Activated effector memory CD4-positive, alpha-beta T cell treated with Interleukin-2 at 50 U/mL for 16 hours (primary cell): ENCODE measurements at regions not wholly inside any gene's neighbourhood (a gene's known extent, or its start where the extent isn't known, plus 50 kb on each side); places are given as distances from the start of the nearest gene placed in this dataset.
A peak's percentile ranks its signal among the peaks of the same experiment; 100 is the strongest.

ENCODE experiments used
- DNase-seq: peaks from one replicate; pipeline ENCODE4 v3.0.0-alpha.2; 2020

DNA sequence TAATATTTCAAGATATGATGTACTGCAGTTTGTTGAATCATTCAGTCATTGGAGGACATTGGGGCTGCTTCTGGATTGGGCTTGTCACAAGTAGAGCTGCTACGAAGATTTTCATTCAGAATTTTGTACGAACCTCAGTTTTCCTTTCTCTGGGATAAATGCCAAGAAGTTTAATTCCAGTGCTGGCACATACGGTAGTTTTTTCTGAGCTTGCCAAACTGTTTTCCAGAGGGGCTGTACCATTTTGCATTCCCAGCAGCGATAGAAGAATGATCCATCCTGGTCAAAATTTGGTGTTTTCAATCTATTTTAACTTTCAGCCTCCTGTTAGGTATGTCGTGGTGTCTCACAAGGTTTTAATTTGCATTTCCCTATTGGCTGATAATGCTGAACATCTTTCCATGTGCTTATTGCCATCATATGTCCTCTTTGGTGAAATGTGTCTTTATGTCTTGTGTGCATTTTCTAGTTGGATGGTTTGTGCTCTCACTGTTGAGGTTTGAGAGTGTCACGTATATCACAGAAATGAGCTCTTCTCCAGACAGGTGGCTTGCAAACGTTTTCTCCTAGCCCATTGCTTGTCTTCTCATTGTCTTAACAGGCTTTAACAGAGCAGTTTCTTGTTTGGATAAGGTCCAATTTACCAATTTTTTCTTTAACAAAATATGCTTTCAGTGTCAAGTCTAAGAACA is 612.6 kb downstream of the GALR1 start:
- DNase-seq, result no peak

DNA sequence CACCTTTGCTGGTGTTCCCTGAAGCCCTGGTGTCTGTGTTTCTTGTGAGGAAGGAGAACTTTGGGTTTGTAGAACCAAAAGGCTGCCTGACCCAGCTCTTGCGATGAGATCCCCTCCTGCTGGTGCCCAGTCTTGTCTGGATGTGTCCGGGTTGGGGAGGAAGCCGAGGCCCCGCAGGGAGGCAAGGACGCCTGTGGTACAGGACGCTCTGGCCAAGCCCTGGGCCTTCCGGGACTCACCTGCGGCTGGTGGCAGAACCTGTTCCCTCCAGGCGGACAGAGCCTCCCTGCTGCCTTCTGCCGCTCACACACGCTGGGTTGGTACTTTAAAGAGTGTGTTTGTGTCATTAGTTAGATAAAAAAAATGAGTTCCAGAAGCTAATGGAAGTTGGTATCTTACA is 616.2 kb downstream of the GALR1 start:
- no peak for DNase-seq

DNA sequence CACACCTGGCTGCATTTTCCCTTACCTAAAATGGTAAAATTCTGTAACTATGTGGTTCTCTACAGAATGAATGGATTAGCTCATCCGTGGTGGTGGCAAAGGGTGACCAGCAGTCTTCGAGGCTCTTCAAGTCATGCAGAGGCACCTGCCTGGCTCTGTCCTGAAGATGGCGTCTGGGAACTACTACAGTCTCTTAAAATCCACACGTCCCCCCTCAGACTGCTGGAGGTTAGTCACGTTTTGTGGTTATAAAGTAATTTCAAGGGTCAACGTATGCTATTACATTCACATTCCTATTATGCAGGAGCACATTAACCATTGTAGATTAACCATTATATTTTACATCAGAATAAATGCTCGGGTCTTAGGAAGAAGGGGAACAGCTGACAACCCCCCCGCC is 616.7 kb downstream of the GALR1 start:
- no peak for DNase-seq

DNA sequence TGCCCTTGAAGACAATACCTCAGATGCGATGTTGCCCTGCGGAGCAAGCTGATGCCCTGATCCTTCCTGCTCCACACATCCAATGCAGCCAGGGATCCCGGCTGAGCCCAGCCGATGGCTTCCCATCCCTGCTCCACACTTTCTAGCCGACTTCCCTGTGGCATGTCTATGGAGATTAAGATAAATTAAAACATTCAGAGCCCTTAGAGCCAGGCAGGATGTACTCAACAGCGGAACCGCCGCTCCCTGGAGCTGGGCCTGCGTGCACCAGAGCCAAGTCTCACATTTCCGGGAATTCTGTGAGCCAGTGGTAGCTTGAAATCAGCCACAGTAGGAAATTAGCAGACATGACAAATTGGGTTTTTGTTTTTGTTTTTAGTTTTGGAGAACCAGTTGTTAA is 620.6 kb downstream of the GALR1 start:
- DNase-seq, result no peak

DNA sequence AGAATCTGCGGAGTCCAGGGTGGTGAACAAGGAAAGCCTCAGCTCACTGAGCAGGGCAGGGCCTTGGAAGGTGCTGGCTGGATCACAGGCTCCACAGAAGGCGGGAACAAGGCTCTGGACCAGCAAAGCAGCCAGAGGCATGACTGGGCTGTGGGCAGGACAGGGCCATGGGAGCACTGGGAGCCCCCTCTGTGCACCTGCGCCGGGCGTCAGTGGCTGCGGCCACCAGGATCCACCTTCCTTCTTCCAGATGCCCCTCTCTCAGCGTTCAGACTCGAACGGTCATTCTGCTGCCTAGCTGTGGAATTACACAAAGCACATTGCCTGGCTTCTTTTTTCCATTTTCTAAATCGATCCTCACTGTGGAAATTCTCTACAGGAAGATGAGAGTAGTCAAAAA is 621.2 kb downstream of the GALR1 start:
- DNase-seq, result no peak

DNA sequence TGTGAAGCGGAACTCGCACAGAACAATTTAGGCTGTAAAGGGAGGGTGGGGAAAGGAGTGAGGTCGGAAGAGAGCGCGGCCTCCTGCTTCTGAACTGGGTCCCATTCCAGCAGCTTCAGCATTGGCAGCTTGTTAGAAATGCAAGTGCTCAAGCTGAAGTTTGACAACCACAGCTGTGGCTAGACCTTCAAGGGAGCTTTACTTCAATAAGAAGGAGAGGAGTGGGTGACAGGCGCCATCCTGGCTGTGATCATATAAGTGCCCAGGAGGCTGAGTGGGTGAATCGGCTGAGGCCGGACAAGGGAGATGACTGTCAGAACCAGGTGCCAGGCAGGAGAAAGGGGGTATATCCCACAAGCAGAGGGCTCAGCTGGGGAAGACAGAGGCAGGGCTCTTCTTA is 622.5 kb downstream of the GALR1 start:
- DNase-seq, result no peak

DNA sequence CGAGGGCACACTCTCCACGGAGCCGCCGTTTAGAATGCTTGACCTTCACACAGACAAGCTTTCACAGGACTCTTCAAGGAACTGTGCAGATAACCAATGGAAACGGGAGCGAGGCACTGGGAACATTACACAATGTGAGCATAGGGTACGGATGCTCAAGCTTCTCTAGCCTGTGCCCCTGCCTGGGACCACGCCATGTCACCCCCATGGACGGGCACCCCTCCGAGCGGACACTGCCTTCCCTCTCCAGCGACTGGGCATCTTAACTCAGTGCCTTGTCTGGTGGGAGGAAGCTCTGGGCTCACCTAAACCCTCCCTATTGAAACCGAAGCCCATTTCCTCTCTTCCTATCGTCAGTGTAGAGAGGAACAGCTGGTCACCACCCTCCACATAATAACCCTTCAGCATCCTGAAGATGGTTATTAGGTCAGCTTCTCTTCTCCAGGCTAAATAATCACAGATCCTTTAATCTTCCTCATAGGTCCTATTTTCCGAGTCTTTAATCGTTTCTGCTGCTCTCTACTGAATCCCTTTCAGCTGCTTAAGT is 626.7 kb downstream of the GALR1 start:
- DNase-seq, result no peak

DNA sequence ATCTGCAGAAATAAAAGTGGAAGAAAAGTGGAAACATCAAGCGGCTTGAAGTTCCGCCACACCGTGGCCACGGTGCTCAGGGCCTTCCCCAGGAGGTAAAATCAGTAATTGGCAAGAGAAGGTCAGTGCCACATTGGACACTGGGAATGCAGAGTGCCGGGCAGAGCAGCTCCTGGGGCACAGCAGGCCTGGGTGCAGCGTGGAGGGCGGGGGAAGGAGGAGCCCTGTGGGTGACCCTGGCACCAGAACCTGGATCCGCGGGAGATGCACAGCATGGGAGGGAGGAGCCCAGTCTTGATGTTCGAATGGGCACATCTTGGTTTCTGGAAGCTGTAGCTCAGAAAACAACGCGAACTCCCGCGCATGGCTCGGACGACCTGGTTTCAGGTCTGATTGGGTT is 630.2 kb downstream of the GALR1 start:
- no peak for DNase-seq

DNA sequence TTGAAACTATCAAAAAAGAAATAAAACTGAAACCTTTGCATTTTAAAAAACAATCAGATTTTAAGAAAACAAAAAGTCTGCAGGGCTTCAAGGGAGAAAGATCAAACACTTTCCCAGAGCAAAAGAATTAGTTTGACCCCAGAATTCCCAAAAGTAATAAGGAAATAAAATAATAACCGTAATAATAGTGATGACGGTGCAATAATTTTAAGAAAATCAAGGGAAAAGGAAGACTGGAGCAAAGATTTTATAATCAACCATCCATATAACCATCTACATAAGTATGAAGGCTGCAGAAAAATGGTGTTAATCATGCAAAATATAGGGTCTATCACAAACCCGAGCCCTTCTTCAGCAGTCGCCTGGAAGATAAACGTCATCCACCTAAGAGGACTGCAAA is 634.8 kb downstream of the GALR1 start:
- no peak for DNase-seq

DNA sequence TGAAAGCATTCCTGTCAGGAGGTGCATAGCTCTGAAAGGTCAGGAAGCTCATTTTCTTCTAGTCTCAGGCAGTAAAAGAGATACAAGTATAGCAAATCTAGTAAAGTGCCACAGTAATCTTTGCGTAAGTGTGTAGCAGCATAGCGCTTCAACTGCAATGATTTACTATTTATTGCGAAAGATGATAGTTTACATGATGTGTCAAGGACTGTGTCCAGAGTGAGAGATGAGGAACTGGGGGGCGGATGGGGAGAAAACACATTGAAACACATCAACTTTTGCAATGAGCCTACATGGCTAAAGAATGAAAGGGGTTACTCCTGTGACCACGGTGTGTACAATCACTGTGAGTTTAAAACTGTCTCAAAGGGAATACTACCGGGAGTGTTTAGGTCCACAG is 644.4 kb downstream of the GALR1 start:
- no peak for DNase-seq

DNA sequence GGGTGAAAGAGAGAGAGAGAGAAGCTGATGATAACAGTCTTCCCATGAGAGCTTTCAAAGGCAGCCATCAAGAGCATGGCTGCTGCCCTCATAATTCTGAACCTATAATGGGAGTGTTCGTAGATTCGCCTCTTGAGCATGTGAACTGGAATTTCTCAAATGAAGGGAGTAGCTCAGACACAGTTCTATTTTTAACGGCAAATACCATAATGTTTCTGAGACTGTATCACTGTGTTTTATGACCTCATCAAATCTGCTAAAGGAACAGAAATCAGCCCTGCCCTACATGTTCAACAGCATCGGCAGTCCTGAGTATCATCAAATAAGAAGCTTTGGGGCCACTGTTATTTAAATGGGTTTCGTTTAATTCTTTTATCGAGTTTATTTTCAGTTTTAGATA is 645.6 kb downstream of the GALR1 start:
- no peak for DNase-seq

DNA sequence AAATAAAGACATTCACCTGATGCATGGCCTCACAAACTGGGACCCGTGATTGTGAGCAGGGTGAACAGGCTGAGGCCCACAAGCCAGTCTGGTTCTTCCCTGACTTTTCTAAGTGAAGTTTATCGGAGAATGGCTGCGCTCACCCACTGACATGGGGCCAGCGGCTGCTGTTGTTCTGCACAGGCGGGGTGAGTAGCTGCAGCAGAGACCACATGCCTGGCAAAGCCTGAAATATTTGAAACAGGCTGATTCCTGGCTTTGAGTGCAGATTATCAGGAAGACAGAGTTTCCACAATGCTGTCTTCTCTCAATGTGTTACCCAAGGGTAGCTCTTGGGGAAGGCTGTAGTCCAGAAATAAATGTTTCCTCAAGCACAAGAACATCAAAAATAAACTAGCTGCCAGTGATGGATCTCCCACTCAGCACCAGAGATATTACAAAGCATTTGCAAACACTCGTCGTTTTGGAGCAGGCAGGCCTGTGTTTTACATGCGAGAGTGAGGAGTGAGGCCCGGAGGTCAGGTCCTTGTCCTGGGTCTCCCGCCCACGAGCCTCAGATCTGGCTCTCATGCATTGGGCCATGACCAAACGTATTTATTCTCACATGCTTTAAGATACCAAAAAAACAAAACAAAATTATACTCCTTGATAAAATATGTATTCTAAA is 647.1 kb downstream of the GALR1 start:
- DNase-seq, result no peak

DNA sequence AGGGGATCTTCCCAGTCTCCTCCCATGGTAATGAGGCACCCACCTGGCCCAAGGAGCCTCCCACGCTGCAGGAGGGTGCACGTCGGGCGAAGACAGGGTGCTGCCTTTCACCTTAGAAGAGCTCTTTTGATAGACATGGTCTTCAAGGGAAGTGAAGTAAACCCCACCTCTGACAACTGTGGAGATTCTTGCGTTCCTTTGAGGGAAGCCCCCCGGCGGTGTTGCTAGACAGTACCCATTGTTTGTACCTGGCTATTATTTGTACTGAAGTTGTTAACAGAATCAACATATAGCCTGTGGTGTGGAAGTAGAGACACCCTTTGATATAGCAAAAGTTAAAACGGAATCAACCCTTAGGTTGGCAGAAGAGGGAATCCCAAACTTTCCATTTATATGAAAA is 648.0 kb downstream of the GALR1 start:
- DNase-seq, result no peak

DNA sequence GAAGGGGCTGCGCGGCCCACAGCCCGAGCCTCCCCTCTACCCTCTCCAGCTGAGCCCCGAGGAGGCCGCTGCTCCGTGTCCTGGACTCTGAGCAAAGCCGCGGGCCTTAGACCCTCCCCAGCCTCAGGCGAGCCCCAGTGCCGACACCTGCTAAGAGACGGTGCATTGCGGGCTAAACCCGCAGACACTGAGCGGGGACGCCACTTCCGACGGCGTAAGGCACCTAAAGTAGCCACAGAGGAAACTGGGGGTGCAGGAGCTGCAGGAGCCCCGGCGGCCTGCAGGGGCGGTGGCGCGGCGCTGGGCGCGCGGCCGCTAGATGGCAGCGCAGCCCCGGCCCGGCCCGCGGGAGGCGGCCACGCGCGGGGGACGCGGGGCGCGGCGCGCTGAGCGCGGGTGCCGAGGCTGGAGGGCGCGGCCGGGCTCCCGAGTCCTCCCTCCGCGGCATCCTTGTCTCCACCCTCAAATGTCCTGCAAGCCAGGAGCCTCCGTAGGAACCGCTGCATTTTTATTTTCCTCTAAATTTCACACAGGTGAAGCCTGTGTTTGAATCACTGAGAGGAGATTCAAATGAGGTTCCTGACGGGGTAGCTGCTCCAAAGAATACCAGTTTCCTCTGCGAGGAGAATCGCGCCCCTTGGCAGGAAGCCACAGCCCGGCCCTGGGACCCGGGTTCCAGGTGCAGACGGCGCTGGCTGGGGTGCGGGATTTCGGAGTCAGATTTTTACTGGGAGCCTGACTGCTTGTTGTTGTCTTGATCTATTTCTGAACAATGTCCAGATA is 650.5 kb downstream of the GALR1 start:
- peak; percentile 40 for DNase-seq

DNA sequence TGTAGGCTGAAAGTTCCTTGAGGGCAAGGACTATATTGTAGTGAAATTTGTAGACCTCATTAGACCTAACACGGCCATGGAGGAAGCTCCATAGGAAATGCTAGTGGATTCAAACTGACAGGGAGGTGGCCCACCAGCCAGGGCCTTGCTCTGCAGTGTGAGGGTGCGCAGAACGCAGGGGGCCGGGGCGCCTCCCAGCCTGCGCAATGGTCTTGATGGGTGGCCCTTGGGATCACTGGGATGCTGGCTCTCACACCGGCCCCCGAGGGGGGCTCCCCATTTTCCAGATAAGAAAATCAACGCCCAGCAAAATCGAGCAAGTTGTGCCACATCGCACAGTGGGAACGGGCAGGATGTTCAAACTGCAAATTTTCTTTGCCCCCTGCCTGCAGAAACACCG is 655.4 kb downstream of the GALR1 start:
- no peak for DNase-seq

DNA sequence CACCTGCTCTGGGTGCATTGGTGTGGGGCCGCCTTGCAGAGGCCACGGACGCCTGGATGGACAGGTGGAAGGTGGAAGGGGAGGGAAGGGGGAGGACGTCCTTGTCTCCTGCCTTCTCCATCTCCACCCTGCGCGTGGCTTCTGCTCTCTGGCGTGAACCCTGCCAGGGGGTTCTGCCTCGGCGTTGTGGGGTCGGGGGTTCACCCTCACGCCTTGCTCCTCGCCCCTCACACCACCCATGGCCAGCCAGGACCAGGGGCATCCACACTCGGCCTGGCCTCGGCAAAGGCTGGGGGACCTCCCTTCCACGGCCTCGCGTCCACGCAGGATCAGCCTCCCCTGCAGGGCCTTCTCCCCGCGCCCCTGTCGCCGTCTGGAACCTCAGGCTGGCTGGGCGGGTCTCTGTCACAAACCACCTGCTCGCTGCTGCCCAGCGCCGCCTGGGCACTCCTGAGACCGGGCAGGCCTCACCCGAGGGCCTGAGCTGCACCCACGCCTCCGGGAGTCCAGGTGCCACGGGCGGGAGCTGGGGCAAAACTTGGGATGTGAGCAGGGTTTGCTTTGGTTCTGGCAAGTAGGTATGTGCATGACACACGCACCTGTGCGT is 655.9 kb downstream of the GALR1 start:
- no peak for DNase-seq

DNA sequence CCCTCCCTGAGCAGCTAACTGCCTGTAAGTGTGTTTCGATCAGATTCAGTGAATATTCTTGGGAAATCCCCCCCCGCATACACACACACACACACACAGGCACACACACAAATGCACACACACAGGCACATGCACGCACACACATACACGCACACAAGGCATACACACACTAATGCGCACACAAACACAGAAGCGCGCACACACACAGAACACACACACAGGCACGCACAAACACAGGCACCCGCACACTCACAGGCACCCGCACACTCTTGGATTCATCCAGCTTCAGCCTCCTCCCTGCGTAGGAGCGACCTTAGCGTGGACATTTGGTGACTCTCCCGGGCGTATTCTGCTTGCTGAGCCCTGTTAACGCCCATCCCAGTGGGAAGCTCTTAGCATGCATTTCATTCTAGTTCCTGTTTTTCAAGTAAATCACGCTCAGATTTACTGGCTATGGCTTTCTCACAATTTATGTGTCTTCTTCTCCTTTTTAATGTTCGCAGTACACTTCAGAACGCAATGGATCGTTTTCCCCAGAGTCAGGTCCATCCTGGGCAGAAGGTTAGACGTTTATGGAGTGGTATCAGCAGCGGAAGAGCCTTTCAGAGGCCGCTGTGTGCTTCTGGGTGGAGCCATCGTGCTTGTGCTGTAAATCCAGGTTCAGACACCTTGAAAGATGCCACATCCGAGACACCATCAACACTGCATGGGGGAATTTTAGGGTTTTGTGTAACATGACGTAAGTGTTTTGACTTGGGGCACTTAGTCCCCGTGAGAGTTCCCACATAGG is 656.6 kb downstream of the GALR1 start:
- DNase-seq, result no peak

DNA sequence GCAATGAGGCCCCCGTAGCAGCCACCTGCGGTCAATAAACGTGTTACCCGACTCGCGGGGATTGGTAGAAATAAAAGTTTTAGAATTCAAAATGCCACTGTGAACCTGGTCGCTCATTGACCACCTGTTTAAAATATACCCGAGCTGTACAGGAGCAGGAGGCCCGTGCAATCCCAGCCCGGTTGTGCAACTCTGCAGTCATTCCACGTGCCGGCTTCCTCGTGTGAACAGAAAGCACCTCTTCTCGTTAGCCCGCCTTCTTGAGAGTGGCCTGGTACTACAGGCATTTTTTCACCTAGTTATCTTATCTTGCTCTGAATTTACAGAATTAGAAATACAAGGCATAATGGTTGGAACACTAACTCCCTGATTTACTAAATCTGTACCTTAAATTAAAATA is 660.7 kb downstream of the GALR1 start:
- DNase-seq, result no peak

DNA sequence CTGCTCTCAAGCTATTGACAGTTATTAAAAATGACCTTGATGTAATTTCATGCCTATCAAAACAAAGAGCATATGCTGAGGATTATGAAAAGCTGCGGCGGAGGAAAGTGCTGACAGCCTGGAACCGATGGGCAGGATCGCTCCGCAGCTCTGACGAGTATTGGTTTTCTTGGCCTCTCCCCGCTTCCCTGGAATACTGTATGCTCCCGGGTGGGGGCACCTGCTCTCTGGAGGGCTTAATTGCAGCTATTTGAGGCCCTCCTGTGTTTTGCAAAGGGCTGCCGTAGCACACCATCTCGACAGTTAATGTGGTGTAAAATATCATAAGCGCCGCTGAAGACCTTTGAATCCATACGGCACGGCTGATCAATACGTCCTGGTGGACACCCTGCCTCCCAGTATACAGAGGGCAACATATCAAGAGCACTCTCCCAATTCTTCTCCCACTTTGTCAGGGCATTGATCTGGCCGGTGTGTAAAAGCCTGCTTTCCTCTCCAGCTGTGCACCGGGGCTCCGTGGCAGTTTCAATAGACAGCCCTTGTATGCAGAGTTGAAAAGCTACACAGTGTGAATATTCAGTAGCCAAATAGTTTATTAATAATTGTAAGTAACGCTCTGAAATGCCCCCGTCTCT is 662.4 kb downstream of the GALR1 start:
- DNase-seq, result no peak

DNA sequence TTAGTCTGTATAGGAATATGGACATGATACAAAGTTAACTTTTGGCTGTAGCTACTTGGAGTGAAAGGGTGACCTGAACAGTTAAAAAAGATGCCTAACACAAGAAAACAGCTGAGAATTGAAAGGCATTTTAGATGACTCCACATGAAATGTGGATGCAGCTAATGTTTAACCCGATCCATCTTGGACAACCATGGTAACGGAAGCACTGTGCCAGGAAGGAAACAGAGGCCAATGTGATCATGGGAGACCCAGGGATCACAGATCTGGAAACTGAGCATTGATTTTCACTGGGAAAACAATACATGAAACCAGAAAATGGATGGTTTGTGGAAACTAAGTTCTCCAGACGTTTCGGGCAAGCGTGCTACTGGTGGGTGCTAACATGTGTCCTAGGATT is 669.1 kb downstream of the GALR1 start:
- DNase-seq, result no peak

DNA sequence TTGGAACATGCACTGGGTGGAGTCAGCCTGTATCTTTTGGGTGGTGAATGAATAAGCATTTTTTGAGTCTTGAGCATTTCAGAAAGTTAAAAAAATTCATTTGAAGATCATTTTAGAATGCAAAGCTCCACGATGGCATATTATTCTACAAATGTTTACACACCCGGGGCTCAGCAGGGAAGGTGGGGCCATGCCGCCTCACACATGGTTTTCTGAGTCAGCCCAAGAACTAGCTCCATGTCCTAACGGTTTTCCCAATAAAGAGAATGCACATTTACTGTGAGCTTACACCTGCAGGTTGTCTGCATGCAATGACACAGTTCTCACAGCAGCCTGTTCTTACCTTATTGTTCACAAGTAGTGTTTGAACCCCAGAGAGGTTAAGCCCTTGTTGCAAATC is 670.3 kb downstream of the GALR1 start:
- no peak for DNase-seq

DNA sequence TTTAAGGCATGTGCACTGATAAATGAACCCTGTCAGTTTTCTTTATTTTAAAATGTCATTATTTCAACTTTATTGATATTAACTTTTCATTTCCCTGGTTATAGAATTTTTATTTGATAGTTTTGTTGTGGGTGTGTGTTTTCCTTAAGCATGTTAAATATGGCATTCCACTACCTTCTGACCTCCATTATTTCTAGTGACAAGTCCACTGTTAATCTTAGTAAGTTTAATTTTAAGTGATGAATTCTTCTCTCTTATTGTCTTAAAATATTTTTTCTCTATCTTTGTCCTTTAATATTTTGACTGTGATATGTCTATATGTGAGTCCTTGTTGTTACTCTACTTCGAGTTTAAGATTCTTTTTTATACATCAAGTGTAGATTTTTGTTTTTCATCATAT is 685.7 kb downstream of the GALR1 start:
- no peak for DNase-seq
